HG03520 (cell line): ENCODE measurements at regions not wholly inside any gene's neighbourhood (a gene's known extent, or its start where the extent isn't known, plus 50 kb on each side); places are given as distances from the start of the nearest gene placed in this dataset.

Experiments used
- ATAC-seq: cut with Tn5 transposase; IDR thresholded peaks from one replicate; pipeline ENCODE4 v1.9.1; 2021; ENCODE audit warnings: mild to moderate bottlenecking, moderate library complexity; ENCODE audit not compliant: unreplicated experiment

GRCh38 chrX:65034668-65035445 is 58.6 kb upstream of the ZC4H2 start, which contains the start of gene ZC3H12B:
TSS of gene ZC3H12B (plus strand) at chrX:65034826.
- peak; percentile 95 for ATAC-seq

DNA sequence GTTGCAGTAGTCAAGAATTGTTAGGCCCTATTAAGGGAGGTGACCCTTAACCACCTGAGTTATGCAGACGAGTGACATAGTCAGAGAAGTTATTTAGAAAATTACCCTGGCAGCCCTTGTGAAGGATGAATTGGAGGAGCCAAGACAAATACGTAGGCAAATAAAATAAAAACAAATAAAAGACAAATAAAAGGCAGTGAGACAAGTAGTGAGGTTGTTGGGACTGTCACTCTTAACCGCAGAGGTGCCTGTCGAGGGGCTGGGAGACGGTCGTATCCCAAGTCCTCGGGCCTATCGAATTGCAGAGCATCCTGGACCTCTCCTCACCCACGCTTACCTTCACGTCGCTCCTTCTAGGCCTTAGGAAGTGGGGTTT is 58.0 kb upstream of the ZC4H2 start:
- ATAC-seq = no peak
